Stimulated activated CD8-positive, alpha-beta memory T cell treated with anti-CD3 and anti-CD28 coated beads, Interleukin-15, amount 100 ng/mL, for 4 hours (primary cell): ENCODE measurements at regions not wholly inside any gene's neighbourhood (a gene's known extent, or its start where the extent isn't known, plus 50 kb on each side); places are given as distances from the start of the nearest gene placed in this dataset.

Source experiments
- DNase-seq, 2 donors: peaks; one replicate each; pipeline ENCODE4 v3.0.0-alpha.2; 2020; ENCODE audit warnings: low read depth in 2 of 2

GRCh38 chr6:97813889-97814567 lies 531.0 kb upstream of the MMS22L start:
- DNase-seq, result no peak

DNA sequence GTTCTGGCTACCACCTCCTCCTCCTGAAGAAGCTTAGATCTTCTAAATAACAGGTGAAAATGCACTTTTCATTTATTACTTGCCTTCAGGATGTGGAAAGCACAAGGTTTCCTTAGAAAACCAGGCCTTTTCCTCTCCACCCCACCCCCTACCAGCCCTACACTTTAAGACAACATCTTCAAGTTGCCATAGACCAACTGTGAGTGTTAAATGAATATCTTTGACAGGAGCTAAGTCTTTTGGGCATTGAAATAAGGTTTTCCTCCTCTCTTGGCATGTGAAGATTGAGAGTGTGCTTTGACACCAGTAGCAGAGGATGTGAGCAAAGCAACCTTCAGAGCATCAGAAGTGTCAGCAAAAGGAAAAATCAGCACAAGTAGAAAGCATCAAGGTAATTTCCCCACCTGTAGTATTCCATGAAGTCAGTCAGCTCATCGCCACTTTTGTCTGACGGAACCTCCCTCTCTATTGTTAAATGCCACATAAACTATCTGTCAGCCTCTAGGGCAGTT lies 532.3 kb upstream of the MMS22L start:
- DNase-seq, result no peak

DNA sequence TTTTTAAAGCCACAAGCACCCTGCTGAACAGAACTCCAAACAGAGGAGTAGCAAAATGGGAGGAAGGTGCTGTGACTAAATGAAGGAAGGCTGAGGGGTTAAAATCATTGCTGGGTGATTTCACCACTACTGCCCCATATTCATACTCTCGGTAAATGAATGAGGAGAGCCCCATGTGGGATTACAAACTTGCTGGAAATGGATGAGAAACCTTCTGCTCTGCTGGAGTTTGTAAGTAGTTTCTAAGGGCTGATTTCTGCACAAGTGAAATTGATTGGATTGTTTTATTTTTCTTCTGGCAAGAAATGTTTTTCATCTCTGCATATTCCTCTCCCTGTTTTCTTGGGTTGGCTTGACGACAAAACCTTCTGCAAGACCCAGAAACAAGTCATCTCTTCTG lies 533.5 kb upstream of the MMS22L start:
- no peak for DNase-seq

DNA sequence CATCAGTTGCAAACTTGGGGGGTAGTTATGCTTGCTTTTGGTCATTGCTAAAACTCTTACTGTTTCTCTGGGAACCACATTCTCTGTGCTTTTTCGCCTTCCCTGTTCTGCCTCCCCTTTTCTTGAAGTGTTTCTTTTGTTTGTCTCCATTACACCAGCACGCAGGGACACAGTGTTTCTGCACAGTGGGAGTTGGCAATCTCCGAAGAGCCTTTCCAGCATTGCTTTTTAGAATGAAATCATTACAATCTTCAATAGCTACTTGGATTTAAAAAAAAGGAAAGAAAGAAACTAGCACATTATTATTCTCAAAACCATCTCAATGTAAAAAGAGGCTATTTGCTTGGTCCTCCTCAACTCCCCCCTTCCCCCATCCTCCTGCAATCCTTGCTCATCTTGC lies 536.7 kb upstream of the MMS22L start:
- no peak for DNase-seq

DNA sequence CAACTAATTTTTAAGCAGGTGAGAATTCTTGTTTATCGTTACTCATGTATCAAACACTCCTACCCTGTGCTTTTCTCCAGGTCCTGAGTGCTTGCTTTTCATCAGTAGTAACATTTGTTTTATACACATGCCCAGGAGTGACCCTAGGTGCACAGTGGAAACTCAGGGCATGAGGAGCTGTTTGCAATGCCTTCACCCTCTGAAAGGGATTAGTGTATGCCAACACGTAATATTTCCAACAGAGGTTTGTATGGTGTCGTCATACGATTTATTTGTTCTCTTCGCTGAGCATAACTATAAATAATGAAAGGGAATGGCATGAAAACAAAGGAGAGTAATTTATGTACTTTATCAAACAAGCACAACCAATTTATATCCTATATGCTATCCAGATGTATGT lies 537.4 kb upstream of the MMS22L start:
- DNase-seq, result no peak

GRCh38 chr6:97822632-97823031 lies 539.6 kb upstream of the MMS22L start:
- no peak for DNase-seq

GRCh38 chr6:97841763-97842162 lies 558.7 kb upstream of the MMS22L start:
- DNase-seq, result no peak

GRCh38 chr6:97842521-97842920 lies 559.5 kb upstream of the MMS22L start:
- no peak for DNase-seq

DNA sequence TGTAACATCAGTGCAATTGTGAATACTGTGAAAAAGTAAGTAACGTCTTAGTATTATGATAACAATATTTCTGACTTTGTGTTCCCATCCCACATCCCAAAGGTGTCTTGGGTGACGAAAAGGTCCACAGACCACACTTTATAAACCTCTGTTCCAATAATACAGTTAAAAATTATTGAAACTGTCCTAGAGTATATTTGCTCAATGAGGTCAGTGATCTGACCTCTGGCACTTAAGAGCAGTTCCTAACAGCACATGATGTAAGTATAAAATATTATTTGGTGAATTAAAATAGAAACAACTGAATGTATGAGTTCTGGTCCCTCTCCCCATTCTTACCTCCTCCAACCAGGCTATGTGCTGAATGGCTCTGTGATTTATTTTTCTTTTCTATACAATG lies 566.4 kb upstream of the MMS22L start:
- no peak for DNase-seq

DNA sequence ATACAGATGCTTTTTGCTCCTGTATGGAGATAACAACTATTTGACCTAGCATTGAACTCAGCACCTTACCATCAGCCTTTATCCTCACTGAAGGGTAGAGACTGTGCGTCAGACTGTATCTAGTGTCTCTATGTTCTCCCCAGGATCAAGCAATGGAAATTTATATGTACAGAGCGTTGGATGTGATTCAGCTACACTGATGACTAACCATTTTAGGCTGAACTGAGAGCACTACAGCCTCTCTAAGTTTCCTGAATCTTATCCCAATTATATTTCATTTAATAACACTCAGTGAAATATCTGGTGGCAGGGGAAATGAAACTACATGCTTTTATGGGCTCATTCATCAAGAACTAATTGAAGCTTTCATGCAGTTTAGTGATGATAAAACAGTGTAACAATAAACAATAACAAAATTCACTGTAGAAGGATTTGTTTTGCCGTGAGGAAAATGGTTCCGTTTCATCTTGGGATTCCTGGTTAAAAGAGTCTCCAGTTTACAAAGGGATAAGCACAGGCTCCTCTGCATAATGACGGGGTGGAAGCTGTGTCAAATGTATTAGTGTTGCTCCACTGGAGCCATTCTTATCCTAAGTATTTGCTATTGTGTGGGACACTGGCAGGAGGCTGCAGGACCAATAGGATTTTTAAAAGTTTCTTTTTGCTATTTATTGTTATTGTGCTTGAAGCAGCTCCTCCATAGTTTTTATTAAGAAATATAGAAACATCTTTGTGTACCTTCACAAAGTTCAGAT lies 567.6 kb upstream of the MMS22L start:
- no peak for DNase-seq

DNA sequence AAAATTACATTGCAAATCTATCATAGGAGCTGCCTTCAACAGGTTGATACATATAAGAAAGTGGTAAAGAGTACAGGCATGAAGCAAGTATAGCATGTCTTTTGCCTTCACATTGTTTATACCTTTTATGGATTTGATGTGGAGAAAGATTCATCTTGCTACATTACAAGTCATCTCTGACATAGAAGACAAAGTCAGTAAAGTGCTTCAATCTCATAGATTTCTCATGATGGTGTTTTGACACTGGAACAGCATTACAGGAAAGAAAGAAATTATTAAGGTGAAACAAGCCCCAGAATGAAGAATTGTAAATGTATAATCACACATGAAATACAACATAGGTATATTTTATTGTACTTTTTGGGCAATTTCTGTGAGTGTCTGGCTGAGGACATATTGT lies 580.7 kb upstream of the MMS22L start:
- no peak for DNase-seq

- DNase-seq, result no peak
Observed at GRCh38 chr6:97864366-97864765, 581.4 kb upstream of the MMS22L start.

- no peak for DNase-seq
Observed at GRCh38 chr6:97864826-97865225, 581.8 kb upstream of the MMS22L start.

GRCh38 chr6:97865612-97866011 lies 582.6 kb upstream of the MMS22L start:
- DNase-seq, result no peak

- no peak for DNase-seq
Observed at GRCh38 chr6:97866616-97867015, 583.6 kb upstream of the MMS22L start.

DNA sequence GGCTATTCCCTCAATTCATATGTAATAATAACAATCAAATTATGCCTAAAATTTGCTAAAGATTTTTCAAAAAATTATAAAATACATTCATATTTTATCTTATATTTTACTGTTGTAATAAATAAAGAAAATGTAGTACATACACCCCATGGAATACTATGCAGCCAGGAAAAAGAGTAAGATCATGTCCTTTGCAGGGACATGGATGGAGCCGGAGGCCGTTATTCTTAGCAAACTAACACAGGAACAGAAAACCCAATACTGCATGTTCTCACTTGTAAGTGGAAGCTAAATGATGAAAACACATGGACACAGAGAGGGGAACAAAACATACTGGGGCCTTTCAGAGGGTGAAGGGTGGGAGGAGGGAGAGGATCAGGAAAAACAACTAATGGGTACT lies 584.2 kb upstream of the MMS22L start:
- DNase-seq, result no peak

DNA sequence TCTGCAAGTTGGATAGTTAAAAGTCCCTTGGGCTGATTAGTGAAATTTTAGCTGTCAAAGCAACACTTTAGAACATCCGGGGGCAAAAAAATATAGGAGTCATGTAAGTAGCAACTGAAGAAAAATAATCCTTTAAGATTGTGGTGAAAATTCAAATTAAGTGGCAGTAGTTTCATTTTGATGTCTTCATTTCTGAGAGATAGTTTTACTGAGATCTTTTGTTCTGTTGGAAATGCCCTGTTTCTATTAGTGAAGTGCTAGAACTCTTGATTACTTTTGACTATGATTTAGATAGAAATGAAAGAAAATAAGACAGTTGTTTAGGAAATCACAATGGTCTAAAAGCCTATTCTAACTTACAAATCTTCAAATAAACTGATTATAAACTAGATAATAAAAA lies 587.3 kb upstream of the MMS22L start:
- DNase-seq, result no peak

DNA sequence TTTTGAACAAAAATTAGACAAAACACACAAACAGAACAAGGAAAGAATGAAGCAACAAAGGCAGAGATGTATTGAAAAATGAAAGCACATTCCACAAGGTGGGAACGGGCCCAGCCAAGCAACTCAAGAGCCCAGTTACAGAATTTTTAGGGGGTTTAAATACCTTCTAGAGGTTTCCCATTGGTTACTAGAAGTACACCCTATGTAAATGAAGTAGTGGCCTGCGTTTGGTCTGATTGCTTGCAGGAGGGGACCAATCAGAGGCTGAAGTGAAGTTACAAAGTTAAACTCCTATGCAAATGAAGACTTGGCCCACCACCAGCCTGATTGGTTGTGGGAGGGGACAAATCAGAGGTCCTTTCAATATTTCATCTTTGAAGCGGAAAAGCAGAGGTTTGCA lies 593.7 kb upstream of the MMS22L start:
- DNase-seq, result no peak

GRCh38 chr6:97882755-97883154 lies 599.7 kb upstream of the MMS22L start:
- no peak for DNase-seq

- DNase-seq, result no peak
Observed at GRCh38 chr6:97885325-97885724, 602.3 kb upstream of the MMS22L start.

DNA sequence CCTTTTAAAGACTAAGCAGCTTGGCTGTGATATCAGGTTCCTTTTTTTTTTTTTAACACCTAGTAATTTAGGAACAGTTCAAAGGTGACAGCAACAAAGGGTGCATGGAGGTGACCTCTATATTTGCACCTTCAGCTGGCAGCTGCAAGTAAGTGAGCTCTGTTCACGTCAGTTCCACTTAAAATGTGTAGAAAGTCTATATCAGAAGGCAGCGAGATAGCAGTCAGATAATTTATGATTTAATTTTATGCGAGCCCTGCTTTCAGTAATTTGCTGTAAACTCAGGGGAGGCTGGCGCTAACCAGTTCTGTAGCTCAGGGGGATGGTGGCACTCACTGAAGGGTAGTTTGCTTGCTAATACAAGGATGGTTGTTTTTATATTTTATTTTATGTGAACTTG lies 602.8 kb upstream of the MMS22L start:
- no peak for DNase-seq

DNA sequence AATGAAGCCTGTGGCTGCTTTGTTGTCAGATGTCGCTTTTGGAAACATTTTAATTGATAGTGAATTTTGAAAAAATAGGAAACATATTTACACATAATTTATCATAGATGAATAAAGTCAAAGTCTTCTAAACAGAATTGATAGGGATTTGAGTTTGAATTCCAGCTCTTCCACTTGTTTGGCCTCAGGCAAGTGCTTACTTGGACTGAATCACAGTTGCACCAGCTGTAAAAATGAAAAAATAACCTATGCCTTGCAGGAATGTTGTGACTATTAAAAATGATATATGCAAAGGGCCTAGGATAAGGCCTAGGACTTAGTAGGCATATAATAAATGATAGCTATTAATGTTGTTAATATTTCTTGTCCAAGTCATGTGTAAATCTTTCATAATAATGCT lies 618.5 kb upstream of the MMS22L start:
- DNase-seq, result no peak

GRCh38 chr6:97909380-97909779 lies 626.4 kb upstream of the MMS22L start:
- no peak for DNase-seq
